Loucy (cell line): ENCODE measurements at regions not wholly inside any gene's neighbourhood (a gene's known extent, or its start where the extent isn't known, plus 50 kb on each side); places are given as distances from the start of the nearest gene placed in this dataset.

ENCODE experiments used
- CTCF ChIP-seq: fragments of 200-600 bp; sonication (generic); conservative IDR thresholded peaks from 2 replicates; pipeline ENCODE4 v1.5.1; 2014; ENCODE audit warnings: mild to moderate bottlenecking, antibody characterized with exemption, low read length
- EZH2phosphoT487 ChIP-seq: fragments of 200-600 bp; IDR thresholded peaks from 2 replicates; pipeline ENCODE4 v1.6.1; 2018; ENCODE audit warnings: antibody characterized with exemption, mild to moderate bottlenecking, moderate library complexity, borderline replicate concordance

GRCh38 chr3:157868946-157869345 is 237.3 kb downstream of the SHOX2 start:
- no peak for TF ChIP-seq CTCF
- TF ChIP-seq EZH2phosphoT487, result no peak
